DND-41 (cell line): ENCODE measurements at regions not wholly inside any gene's neighbourhood (a gene's known extent, or its start where the extent isn't known, plus 50 kb on each side); places are given as distances from the start of the nearest gene placed in this dataset.

Source experiments
- CTCF ChIP-seq: IDR thresholded peaks from 2 replicates; pipeline ENCODE4 v1.5.1; 2012; ENCODE audit warnings: borderline replicate concordance, low read length, moderate library complexity, mild to moderate bottlenecking; ENCODE audit not compliant: poor library complexity, severe bottlenecking; ENCODE audit errors: extremely low read depth
- EZH2 ChIP-seq: IDR thresholded peaks from 3 replicates; pipeline ENCODE4 v1.6.1; 2012; ENCODE audit warnings: borderline replicate concordance, low read depth, mild to moderate bottlenecking, moderate library complexity, low read length, inconsistent platforms; ENCODE audit not compliant: severe bottlenecking

GRCh38 chr6:98215531-98215930, 618.8 kb upstream of the POU3F2 start:
- TF ChIP-seq CTCF (no peak), EZH2 (no peak)
